ENCODE measurements at regions not wholly inside any gene's neighbourhood (a gene's known extent, or its start where the extent isn't known, plus 50 kb on each side); places are given as distances from the start of the nearest gene placed in this dataset.

DNA sequence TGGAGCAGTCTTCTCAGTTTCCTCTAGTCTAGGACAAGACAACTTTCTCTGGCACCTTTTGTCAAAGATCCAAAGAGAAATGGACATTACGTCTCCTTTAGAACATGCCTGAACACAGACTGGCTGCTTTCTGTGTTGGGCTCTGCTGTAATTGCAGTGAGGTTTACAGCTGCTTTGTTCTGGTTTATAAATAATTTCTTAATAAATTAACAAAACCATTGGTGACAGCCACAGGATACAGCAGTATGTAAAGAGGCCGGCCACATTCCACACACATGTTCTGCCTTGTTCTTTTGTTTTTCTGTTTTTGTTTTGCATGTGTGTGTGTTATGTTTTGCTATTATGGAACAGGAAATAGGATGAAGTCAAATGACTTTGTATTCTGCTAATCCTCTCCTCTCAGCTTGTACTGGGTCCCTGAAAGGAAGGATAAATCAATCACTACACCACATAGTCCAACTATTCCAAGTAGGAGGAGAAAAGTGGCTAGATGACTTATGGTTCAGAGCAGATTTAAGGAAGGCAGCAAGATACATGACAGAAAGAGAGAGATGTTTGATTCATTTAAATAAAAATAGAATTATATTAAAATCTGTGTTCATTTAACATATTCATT lies 161.5 kb upstream of the ESRRG start:
- no peaks in the 10 kb centered on the region for H3K4me1 Mint-ChIP-seq
- ChIA-PET CTCF (no interaction called here), POLR2A (no interaction called here)
- no peaks in the 10 kb centered on the region for H3K9me3 Mint-ChIP-seq
- no peak overlapping the region for H3K27ac Mint-ChIP-seq
- no peak for DNase-seq
- no peaks in the 10 kb centered on the region for H3K27me3 Mint-ChIP-seq
- H3K4me3 Mint-ChIP-seq, result no peak overlapping the region
- H3K36me3 Mint-ChIP-seq (ENCODE audit: low read depth), result no peaks in the 10 kb centered on the region

GRCh38 chr1:216883518-216883917 lies 160.3 kb upstream of the ESRRG start:
- POLR2A ChIA-PET, result no interaction called here
- H3K4me3 Mint-ChIP-seq, result no peak overlapping the region
- H3K27ac Mint-ChIP-seq, result no peak overlapping the region
- no peaks in the 10 kb centered on the region for H3K9me3 Mint-ChIP-seq
- DNase-seq, result no peak
- CTCF ChIA-PET, result no interaction called here
- H3K27me3 Mint-ChIP-seq, result no peaks in the 10 kb centered on the region
- no peaks in the 10 kb centered on the region for H3K4me1 Mint-ChIP-seq
- H3K36me3 Mint-ChIP-seq (ENCODE audit: low read depth), result no peaks in the 10 kb centered on the region

- CTCF ChIA-PET, result no interaction called here
- DNase-seq, result no peak
- H3K27ac Mint-ChIP-seq, result no peak overlapping the region
- H3K4me3 Mint-ChIP-seq, result no peak overlapping the region
- no peaks in the 10 kb centered on the region for H3K4me1 Mint-ChIP-seq
- POLR2A ChIA-PET, result no interaction called here
- no peaks in the 10 kb centered on the region for H3K27me3 Mint-ChIP-seq
- H3K9me3 Mint-ChIP-seq, result no peaks in the 10 kb centered on the region
- no peaks in the 10 kb centered on the region for H3K36me3 Mint-ChIP-seq (ENCODE audit: low read depth)
Observed at GRCh38 chr1:216881695-216882094, 158.5 kb upstream of the ESRRG start.

DNA sequence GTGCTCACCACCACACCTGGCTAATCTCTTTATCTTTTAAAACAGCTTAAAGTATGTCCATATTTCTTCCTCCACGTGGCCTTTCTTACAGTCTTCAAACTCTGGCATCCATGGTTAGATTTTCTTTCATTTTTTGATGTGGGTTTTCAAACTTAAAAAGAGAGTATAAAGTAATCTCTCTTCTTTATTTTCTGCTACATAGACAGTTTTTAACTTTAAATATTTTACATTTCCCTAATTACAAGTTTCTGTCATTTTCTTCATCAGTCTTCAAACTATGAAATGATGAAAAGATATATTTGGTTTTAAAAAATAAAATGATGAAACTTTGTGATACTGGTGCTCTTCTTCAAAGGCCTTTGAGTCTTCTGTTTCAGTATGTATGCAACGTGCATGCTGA lies 143.5 kb upstream of the ESRRG start:
- H3K4me1 Mint-ChIP-seq, result no peaks in the 10 kb centered on the region
- POLR2A ChIA-PET, result no interaction called here
- H3K27me3 Mint-ChIP-seq, result no peaks in the 10 kb centered on the region
- H3K27ac Mint-ChIP-seq, result no peak overlapping the region
- no peak overlapping the region for H3K4me3 Mint-ChIP-seq
- no peak for DNase-seq
- no peaks in the 10 kb centered on the region for H3K9me3 Mint-ChIP-seq
- H3K36me3 Mint-ChIP-seq (ENCODE audit: low read depth), result no peaks in the 10 kb centered on the region
- CTCF ChIA-PET, result no interaction called here

GRCh38 chr1:216855810-216856209 lies 132.6 kb upstream of the ESRRG start:
- no peak for DNase-seq
- Mint-ChIP-seq H3K9me3 (no peaks in the 10 kb centered on the region), H3K27me3 (no peaks in the 10 kb centered on the region), H3K36me3 (ENCODE audit: low read depth) (no peaks in the 10 kb centered on the region), H3K27ac (no peak overlapping the region), H3K4me3 (no peak overlapping the region), H3K4me1 (no peaks in the 10 kb centered on the region)
- ChIA-PET POLR2A (no interaction called here), CTCF (no interaction called here)

GRCh38 chr1:216854836-216855484 lies 131.7 kb upstream of the ESRRG start:
- H3K9me3 Mint-ChIP-seq, result no peaks in the 10 kb centered on the region
- DNase-seq, result no peak
- no peaks in the 10 kb centered on the region for H3K27me3 Mint-ChIP-seq
- H3K4me1 Mint-ChIP-seq, result no peaks in the 10 kb centered on the region
- no peak overlapping the region for H3K4me3 Mint-ChIP-seq
- ChIA-PET CTCF (no interaction called here), POLR2A (no interaction called here)
- H3K27ac Mint-ChIP-seq, result no peak overlapping the region
- H3K36me3 Mint-ChIP-seq (ENCODE audit: low read depth), result no peaks in the 10 kb centered on the region

GRCh38 chr1:216851073-216851472 lies 127.8 kb upstream of the ESRRG start:
- Mint-ChIP-seq H3K4me1 (no peaks in the 10 kb centered on the region), H3K27ac (no peak overlapping the region), H3K36me3 (ENCODE audit: low read depth) (no peaks in the 10 kb centered on the region), H3K27me3 (no peaks in the 10 kb centered on the region), H3K9me3 (no peaks in the 10 kb centered on the region), H3K4me3 (no peak overlapping the region)
- ChIA-PET POLR2A (no interaction called here), CTCF (no interaction called here)
- DNase-seq, result no peak

- H3K4me3 Mint-ChIP-seq, result no peak overlapping the region
- ChIA-PET POLR2A (no interaction called here), CTCF (no interaction called here)
- no peaks in the 10 kb centered on the region for H3K9me3 Mint-ChIP-seq
- H3K27ac Mint-ChIP-seq, result no peak overlapping the region
- DNase-seq, result no peak
- H3K36me3 Mint-ChIP-seq (ENCODE audit: low read depth), result no peaks in the 10 kb centered on the region
- H3K27me3 Mint-ChIP-seq, result no peaks in the 10 kb centered on the region
- H3K4me1 Mint-ChIP-seq, result no peaks in the 10 kb centered on the region
Observed at GRCh38 chr1:216849146-216849545, 125.9 kb upstream of the ESRRG start.

DNA sequence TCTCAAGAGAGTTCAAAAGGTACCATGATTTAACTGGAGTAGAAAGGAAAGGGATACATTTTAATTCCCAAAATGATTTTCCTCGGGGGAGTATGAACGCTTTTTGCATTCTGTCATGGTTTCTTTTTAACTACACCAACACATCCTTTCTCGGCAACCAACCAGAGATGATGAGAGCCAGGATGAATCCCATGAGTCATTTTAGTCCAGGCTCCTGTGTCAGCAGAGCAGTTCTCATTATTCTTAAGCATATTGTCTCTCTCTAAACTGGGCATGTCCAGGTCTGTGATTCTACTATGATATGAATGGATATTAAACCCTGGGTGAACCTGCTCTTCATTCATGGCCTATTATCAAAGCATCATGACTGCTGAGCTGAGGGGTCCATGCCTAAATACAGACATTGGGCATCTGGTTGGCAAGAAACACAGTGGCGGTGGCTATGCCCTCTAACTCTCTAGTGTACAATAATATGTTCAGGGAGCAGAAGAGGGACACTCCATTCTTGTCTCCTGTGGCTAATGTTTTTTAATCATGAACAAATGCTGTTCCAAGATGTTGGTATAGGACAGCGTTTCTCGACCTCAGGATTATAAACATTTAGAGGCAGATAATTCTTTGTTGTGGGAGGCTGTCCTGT lies 124.3 kb upstream of the ESRRG start:
- H3K27ac Mint-ChIP-seq, result no peak overlapping the region
- ChIA-PET CTCF (no interaction called here), POLR2A (no interaction called here)
- H3K4me1 Mint-ChIP-seq, result no peaks in the 10 kb centered on the region
- no peaks in the 10 kb centered on the region for H3K27me3 Mint-ChIP-seq
- no peak overlapping the region for H3K4me3 Mint-ChIP-seq
- no peak for DNase-seq
- no peaks in the 10 kb centered on the region for H3K36me3 Mint-ChIP-seq (ENCODE audit: low read depth)
- H3K9me3 Mint-ChIP-seq, result no peaks in the 10 kb centered on the region

GRCh38 chr1:216846339-216846738 lies 123.1 kb upstream of the ESRRG start:
- H3K4me1 Mint-ChIP-seq, result no peaks in the 10 kb centered on the region
- H3K27me3 Mint-ChIP-seq, result no peaks in the 10 kb centered on the region
- H3K4me3 Mint-ChIP-seq, result no peak overlapping the region
- no peaks in the 10 kb centered on the region for H3K36me3 Mint-ChIP-seq (ENCODE audit: low read depth)
- H3K9me3 Mint-ChIP-seq, result no peaks in the 10 kb centered on the region
- no peak overlapping the region for H3K27ac Mint-ChIP-seq
- DNase-seq, result no peak
- POLR2A ChIA-PET, result no interaction called here
- CTCF ChIA-PET, result no interaction called here

DNA sequence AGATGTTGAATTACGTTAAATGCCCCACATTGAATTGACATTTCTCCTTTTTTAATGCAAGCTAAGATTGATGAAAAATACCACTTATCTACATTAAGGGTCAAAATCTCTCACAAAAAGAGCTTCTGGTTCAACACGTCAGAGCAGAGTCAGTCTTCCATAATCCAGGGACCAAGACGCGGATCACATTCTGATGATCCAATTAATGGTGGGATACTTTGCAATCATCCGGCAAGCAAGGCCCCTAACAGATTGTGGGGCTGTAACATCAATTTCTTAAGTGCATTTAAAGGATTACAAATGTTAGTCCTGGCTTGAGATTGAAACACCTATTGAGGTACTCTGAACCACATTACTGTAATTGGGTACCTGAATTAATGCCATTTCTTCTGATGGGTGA lies 120.2 kb upstream of the ESRRG start:
- DNase-seq, result no peak
- no peaks in the 10 kb centered on the region for H3K4me1 Mint-ChIP-seq
- H3K36me3 Mint-ChIP-seq (ENCODE audit: low read depth), result no peaks in the 10 kb centered on the region
- no peak overlapping the region for H3K27ac Mint-ChIP-seq
- H3K4me3 Mint-ChIP-seq, result no peak overlapping the region
- ChIA-PET POLR2A (no interaction called here), CTCF (no interaction called here)
- H3K9me3 Mint-ChIP-seq, result no peaks in the 10 kb centered on the region
- H3K27me3 Mint-ChIP-seq, result no peaks in the 10 kb centered on the region

- no peak overlapping the region for H3K4me3 Mint-ChIP-seq
- CTCF ChIA-PET, result no interaction called here
Observed at GRCh38 chr1:216841165-216841564, 117.9 kb upstream of the ESRRG start.

DNA sequence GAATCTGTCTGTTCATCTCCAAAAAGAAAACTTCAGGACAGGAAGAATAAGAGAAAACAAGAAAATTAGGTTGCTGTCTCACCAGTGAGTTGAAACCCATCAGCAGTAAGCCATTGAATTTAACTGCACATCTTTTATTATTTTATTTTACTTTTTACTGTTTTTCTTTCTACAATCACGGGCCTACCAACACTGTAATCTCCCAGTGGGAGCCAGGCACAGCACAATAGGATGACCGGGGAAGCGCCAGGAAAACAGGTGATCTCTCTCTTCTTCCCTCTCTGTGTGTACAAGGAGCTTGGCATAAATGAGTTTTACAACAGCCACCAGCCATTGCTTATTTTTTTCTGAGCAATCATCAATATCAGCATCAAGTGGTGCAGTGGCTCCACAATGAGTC lies 113.1 kb upstream of the ESRRG start:
- no peaks in the 10 kb centered on the region for H3K36me3 Mint-ChIP-seq (ENCODE audit: low read depth)
- H3K27me3 Mint-ChIP-seq, result no peaks in the 10 kb centered on the region
- ChIA-PET CTCF (no interaction called here), POLR2A (no interaction called here)
- H3K4me3 Mint-ChIP-seq, result no peak overlapping the region
- no peak for DNase-seq
- H3K4me1 Mint-ChIP-seq, result no peaks in the 10 kb centered on the region
- peaks cover 3% of the 10 kb centered on the region for H3K9me3 Mint-ChIP-seq
- no peak overlapping the region for H3K27ac Mint-ChIP-seq

More at GRCh38 chr1:216841165-216841564, 117.9 kb upstream of the ESRRG start:
- Mint-ChIP-seq H3K27me3 (no peaks in the 10 kb centered on the region), H3K4me1 (no peaks in the 10 kb centered on the region), H3K9me3 (peaks cover 3% of the 10 kb centered on the region), H3K27ac (no peak overlapping the region), H3K36me3 (ENCODE audit: low read depth) (no peaks in the 10 kb centered on the region)
- POLR2A ChIA-PET, result no interaction called here
- DNase-seq, result no peak

DNA sequence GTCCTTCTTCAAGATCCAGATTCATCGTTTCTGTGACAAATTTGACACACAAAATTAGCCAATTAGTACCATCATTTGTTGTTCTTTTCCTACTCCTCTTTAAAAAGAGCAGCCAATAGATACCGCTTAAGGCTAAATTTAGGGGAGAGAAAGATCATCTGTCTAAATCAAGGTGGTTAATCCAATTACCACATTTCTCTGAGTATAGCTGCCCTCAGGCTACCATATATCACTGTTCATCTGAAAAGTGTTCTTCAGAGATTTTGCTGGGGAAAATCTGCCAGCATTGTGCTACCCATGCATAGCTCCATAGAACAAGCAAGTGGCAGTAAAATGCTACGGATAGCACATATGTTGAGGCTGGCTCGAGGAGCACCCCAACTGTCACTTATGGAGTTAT lies 110.3 kb upstream of the ESRRG start:
- H3K9me3 Mint-ChIP-seq, result peaks cover 5% of the 10 kb centered on the region
- no peaks in the 10 kb centered on the region for H3K4me1 Mint-ChIP-seq
- no peak overlapping the region for H3K4me3 Mint-ChIP-seq
- CTCF ChIA-PET, result no interaction called here
- POLR2A ChIA-PET, result no interaction called here
- no peaks in the 10 kb centered on the region for H3K27me3 Mint-ChIP-seq
- DNase-seq, result no peak
- H3K36me3 Mint-ChIP-seq (ENCODE audit: low read depth), result no peaks in the 10 kb centered on the region
- no peak overlapping the region for H3K27ac Mint-ChIP-seq
